Stomach (tissue), 4 donors: ENCODE measurements at regions not wholly inside any gene's neighbourhood (a gene's known extent, or its start where the extent isn't known, plus 50 kb on each side); places are given as distances from the start of the nearest gene placed in this dataset.

Experiments
- CTCF ChIP-seq, 7 experiments: fragments of 450-650 bp in 4 of 7; fragments of 200-600 bp in 3 of 7; sonication (generic) in 3 of 7; IDR thresholded peaks; one replicate each; pipeline ENCODE4 v1.5.1; 2016 to 2019; ENCODE audit warnings: antibody characterized with exemption in 7 of 7, control low read depth in 2 of 7, mild to moderate bottlenecking in 1 of 7
- EP300 ChIP-seq: sonication (generic); formaldehyde crosslinking; IDR thresholded peaks from one replicate; pipeline ENCODE4 v1.6.1; 2017; ENCODE audit warnings: antibody characterized with exemption
- POLR2A ChIP-seq, 4 donors: fragments of 450-650 bp; IDR thresholded peaks; one replicate each; pipeline ENCODE4 v1.6.1; 2016; ENCODE audit warnings: antibody characterized with exemption in 4 of 4, control low read depth in 2 of 4, mild to moderate bottlenecking in 1 of 4, moderate library complexity in 1 of 4
- POLR2AphosphoS5 ChIP-seq, 3 donors: sonication (generic); formaldehyde crosslinking; IDR thresholded peaks; one replicate each; pipeline ENCODE4 v1.6.1; 2016; ENCODE audit warnings: antibody characterized with exemption in 3 of 3

- TF ChIP-seq CTCF (IDR thresholded peaks at IDR 0.05), result no peak
- TF ChIP-seq POLR2A (IDR thresholded peaks at IDR 0.05), result no peak
- TF ChIP-seq POLR2AphosphoS5 (IDR thresholded peaks at IDR 0.05), result no peak
- no peak for TF ChIP-seq EP300
Measured at GRCh38 chr3:24573576-24573975, 78.9 kb upstream of the THRB start.
